OCI-LY1 (cell line): ENCODE measurements at regions not wholly inside any gene's neighbourhood (a gene's known extent, or its start where the extent isn't known, plus 50 kb on each side); places are given as distances from the start of the nearest gene placed in this dataset.

Experiments used
- H2AFZ ChIP-seq: fragments of 200-600 bp; sonication (generic), shearing (Covaris generic); 2 replicates; pipeline ENCODE4 v1.6.0; 2014; ENCODE audit warnings: antibody characterized with exemption, mild to moderate bottlenecking, low read length
- H3F3A ChIP-seq: fragments of 200-600 bp; sonication (generic), shearing (Covaris generic); 2 replicates; pipeline ENCODE4 v1.6.0; 2014; ENCODE audit warnings: mild to moderate bottlenecking, antibody characterized with exemption, low read length, moderate library complexity; ENCODE audit not compliant: insufficient read depth
- H3K27ac ChIP-seq: fragments of 200-600 bp; sonication (generic); 2 replicates; pipeline ENCODE4 v1.5.1; 2014; ENCODE audit warnings: low read length, mixed run types, mild to moderate bottlenecking, low read depth; ENCODE audit not compliant: poor library complexity, severe bottlenecking
- H3K27me3 ChIP-seq: fragments of 200-600 bp; sonication (generic); 2 replicates; pipeline ENCODE4 v1.6.0; 2014; ENCODE audit warnings: antibody characterized with exemption, mild to moderate bottlenecking, low read length, moderate library complexity; ENCODE audit not compliant: insufficient read depth
- H3K36me3 ChIP-seq: fragments of 200-600 bp; sonication (generic); 2 replicates; pipeline ENCODE4 v1.6.1; 2014; ENCODE audit warnings: mild to moderate bottlenecking, antibody characterized with exemption, low read length, moderate library complexity, mixed read lengths; ENCODE audit not compliant: insufficient read depth
- H3K4me1 ChIP-seq: fragments of 200-600 bp; sonication (generic); 2 replicates; pipeline ENCODE4 v1.5.1; 2014; ENCODE audit warnings: mild to moderate bottlenecking, low read length, moderate library complexity; ENCODE audit not compliant: insufficient read depth, severe bottlenecking
- H3K4me2 ChIP-seq: fragments of 200-600 bp; sonication (generic), shearing (Covaris generic); 2 replicates; pipeline ENCODE4 v1.6.1; 2014; ENCODE audit warnings: low read length
- H3K4me3 ChIP-seq: fragments of 200-600 bp; sonication (generic); 2 replicates; pipeline ENCODE4 v1.5.1; 2014; ENCODE audit warnings: low read length, low read depth, mild to moderate bottlenecking, mixed read lengths; ENCODE audit not compliant: poor library complexity, severe bottlenecking
- H3K79me2 ChIP-seq: fragments of 200-600 bp; shearing (Covaris generic); 2 replicates; pipeline ENCODE4 v1.6.1; 2016; ENCODE audit warnings: mixed run types, low read length, mixed read lengths; ENCODE audit not compliant: insufficient read depth
- H3K9ac ChIP-seq: fragments of 200-600 bp; sonication (generic), shearing (Covaris generic); 2 replicates; pipeline ENCODE4 v1.6.1; 2014; ENCODE audit warnings: mild to moderate bottlenecking, low read length, mixed read lengths
- H3K9me2 ChIP-seq: fragments of 200-600 bp; sonication (generic), shearing (Covaris generic); 2 replicates; pipeline ENCODE4 v1.6.1; 2014; ENCODE audit warnings: low read depth, mild to moderate bottlenecking, low read length, mixed read lengths
- H3K9me3 ChIP-seq: fragments of 200-600 bp; shearing (Covaris generic); 2 replicates; pipeline ENCODE4 v1.6.1; 2014; ENCODE audit warnings: low read length, mixed read lengths
- H4K20me1 ChIP-seq: fragments of 200-600 bp; sonication (generic), shearing (Covaris generic); 2 replicates; pipeline ENCODE4 v1.6.0; 2016; ENCODE audit warnings: mild to moderate bottlenecking, low read length; ENCODE audit not compliant: insufficient read depth
- CTCF ChIP-seq: fragments of 200-600 bp; sonication (generic), shearing (Covaris generic); IDR thresholded peaks from 2 replicates; pipeline ENCODE4 v1.5.1; 2017; ENCODE audit warnings: mild to moderate bottlenecking, antibody characterized with exemption, low read length, moderate library complexity, mixed read lengths
- EZH2 ChIP-seq: fragments of 200-600 bp; sonication (generic), shearing (Covaris generic); IDR thresholded peaks from 2 replicates; pipeline ENCODE4 v1.8.0; 2017; ENCODE audit warnings: borderline replicate concordance, mixed run types, mild to moderate bottlenecking, antibody characterized with exemption, low read length, moderate library complexity, mixed read lengths

- H3K9me3 ChIP-seq = no peaks in the 10 kb centered on the region
- no peaks in the 10 kb centered on the region for H3K79me2 ChIP-seq
- H3F3A ChIP-seq = no peaks in the 10 kb centered on the region
- H2AFZ ChIP-seq = no peak overlapping the region
- H3K27ac ChIP-seq = no peak overlapping the region
- TF ChIP-seq CTCF (no peak), EZH2 (no peak)
- no peak overlapping the region for H3K4me2 ChIP-seq
- no peaks in the 10 kb centered on the region for H4K20me1 ChIP-seq
- H3K4me1 ChIP-seq = no peaks in the 10 kb centered on the region
- H3K27me3 ChIP-seq = no peaks in the 10 kb centered on the region
- H3K36me3 ChIP-seq = no peaks in the 10 kb centered on the region
- no peaks in the 10 kb centered on the region for H3K9me2 ChIP-seq
- no peak overlapping the region for H3K4me3 ChIP-seq
- no peak overlapping the region for H3K9ac ChIP-seq
These were observed 100.8 kb upstream of the PREP start for GRCh38 chr6:105503641-105504040.

- Histone ChIP-seq H3K9ac (no peak overlapping the region), H3K4me1 (no peaks in the 10 kb centered on the region), H3K79me2 (no peaks in the 10 kb centered on the region), H3K4me3 (no peak overlapping the region), H3K9me3 (no peaks in the 10 kb centered on the region), H3K27ac (no peak overlapping the region), H3K9me2 (no peaks in the 10 kb centered on the region), H3K27me3 (no peaks in the 10 kb centered on the region), H4K20me1 (no peaks in the 10 kb centered on the region), H3K36me3 (no peaks in the 10 kb centered on the region), H2AFZ (no peak overlapping the region), H3F3A (no peaks in the 10 kb centered on the region), H3K4me2 (no peak overlapping the region)
- TF ChIP-seq EZH2 (no peak), CTCF (no peak)
These were observed 99.0 kb upstream of the PREP start for GRCh38 chr6:105501826-105502344.

GRCh38 chr6:105501246-105501645 lies 98.4 kb upstream of the PREP start:
- Histone ChIP-seq H3K9me3 (no peaks in the 10 kb centered on the region), H3F3A (no peaks in the 10 kb centered on the region), H3K4me1 (no peaks in the 10 kb centered on the region), H3K27ac (no peak overlapping the region), H4K20me1 (no peaks in the 10 kb centered on the region), H2AFZ (no peak overlapping the region), H3K4me3 (no peak overlapping the region), H3K79me2 (no peaks in the 10 kb centered on the region), H3K9me2 (no peaks in the 10 kb centered on the region), H3K4me2 (no peak overlapping the region), H3K36me3 (no peaks in the 10 kb centered on the region), H3K9ac (no peak overlapping the region), H3K27me3 (no peaks in the 10 kb centered on the region)
- TF ChIP-seq CTCF (no peak), EZH2 (no peak)
